Fibroblast of pulmonary artery (primary cell): ENCODE measurements at regions not wholly inside any gene's neighbourhood (a gene's known extent, or its start where the extent isn't known, plus 50 kb on each side); places are given as distances from the start of the nearest gene placed in this dataset.
A peak's percentile ranks its signal among the peaks of the same experiment; 100 is the strongest.
"Not testable (repeated sequence)": the region's sequence is repeated elsewhere in the genome, so short reads cannot be mapped to it uniquely, and the experiment has no call there.

Experiments
- DNase-seq: peaks from one replicate; pipeline ENCODE4 v3.0.0-alpha.2; 2010; ENCODE audit warnings: low read depth
- H3K4me3 ChIP-seq: replicated peaks from 2 replicates; pipeline ENCODE4 v1.5.1; 2011; ENCODE audit warnings: low read depth, mild to moderate bottlenecking, control low read depth, low read length, moderate library complexity
- CTCF ChIP-seq: IDR thresholded peaks from 2 replicates; pipeline ENCODE4 v1.5.1; 2011; ENCODE audit warnings: mild to moderate bottlenecking, control low read depth, low read length, inconsistent platforms; ENCODE audit errors: missing control alignments

- TF ChIP-seq CTCF, result no peak
- no peak overlapping the region for H3K4me3 ChIP-seq
- peak; percentile 16 for DNase-seq
Observed at GRCh38 chr7:81260152-81260551, 341.3 kb upstream of the SEMA3C start.

- peak; percentile 56 for DNase-seq
- TF ChIP-seq CTCF, result peak; percentile 25
- no peak overlapping the region for H3K4me3 ChIP-seq
Observed at GRCh38 chr7:81256991-81257390, 338.1 kb upstream of the SEMA3C start.

- no peak overlapping the region for H3K4me3 ChIP-seq
- DNase-seq, result no peak
Observed at GRCh38 chr7:81248420-81248819, 329.6 kb upstream of the SEMA3C start.

GRCh38 chr7:81247364-81247763 lies 328.5 kb upstream of the SEMA3C start:
- H3K4me3 ChIP-seq, DNase-seq: not testable (repeated sequence)

More at GRCh38 chr7:81248420-81248819, 329.6 kb upstream of the SEMA3C start:
- no peak for TF ChIP-seq CTCF

GRCh38 chr7:81245353-81245752 lies 326.5 kb upstream of the SEMA3C start:
- no peak overlapping the region for H3K4me3 ChIP-seq
- DNase-seq, result no peak
- no peak for TF ChIP-seq CTCF

GRCh38 chr7:81244224-81244623 lies 325.4 kb upstream of the SEMA3C start:
- peak; percentile 65 for DNase-seq
- H3K4me3 ChIP-seq, result no peak overlapping the region
- no peak for TF ChIP-seq CTCF

GRCh38 chr7:81236560-81236959 lies 317.7 kb upstream of the SEMA3C start:
- no peak for TF ChIP-seq CTCF
- no peak overlapping the region for H3K4me3 ChIP-seq
- DNase-seq, result no peak

GRCh38 chr7:81235997-81236396 lies 317.1 kb upstream of the SEMA3C start:
- DNase-seq, result no peak
- H3K4me3 ChIP-seq, result no peak overlapping the region
- TF ChIP-seq CTCF, result no peak
